Caco-2 (cell line): ENCODE measurements at regions not wholly inside any gene's neighbourhood (a gene's known extent, or its start where the extent isn't known, plus 50 kb on each side); places are given as distances from the start of the nearest gene placed in this dataset.

Experiments used
- BruUV-seq: library from RNA; stranded (reverse); fragments of 400-500 nt; replicated peaks from 2 replicates; lab custom pipeline; 2021; lab: Mats Ljungman, UMichigan
- CTCF ChIA-PET: fragments of 300-600 bp; sonication (Branson Sonifier 250); formaldehyde crosslinking; loops from one replicate; lab custom pipeline; 2022; ENCODE audit warnings: antibody characterized with exemption; lab: Charles Lee
- POLR2A ChIA-PET: fragments of 300-600 bp; sonication (Branson Sonifier 250); formaldehyde crosslinking; loops from one replicate; lab custom pipeline; 2022; ENCODE audit warnings: antibody characterized with exemption; lab: Charles Lee
- DNase-seq, 2 experiments: peaks; one replicate each; pipeline versions ENCODE4 v3.0.0 to v3.0.0-alpha.2; 2020 to 2022
- H3K27me3 ChIP-seq: replicated peaks from 2 replicates; pipeline ENCODE4 v1.6.0; 2011; ENCODE audit warnings: low read length; ENCODE audit not compliant: control insufficient read depth, insufficient read depth
- H3K36me3 ChIP-seq: 2 replicates; pipeline ENCODE4 v1.5.1; 2011; ENCODE audit warnings: low read length; ENCODE audit not compliant: control insufficient read depth, insufficient read depth
- H3K4me1 ChIP-seq: fragments of 250-450 bp; sonication (Bioruptor Pico); 2 replicates; pipeline ENCODE4 v1.5.1; 2020; ENCODE audit warnings: mild to moderate bottlenecking
- H3K4me3 ChIP-seq: 2 replicates; pipeline ENCODE4 v1.5.1; 2011; ENCODE audit warnings: low read depth, mild to moderate bottlenecking, control low read depth, low read length
- H3K9me3 ChIP-seq: fragments of 250-450 bp; sonication (Bioruptor Pico); 2 replicates; pipeline ENCODE4 v1.5.1; 2020; ENCODE audit warnings: mild to moderate bottlenecking, moderate library complexity
- H3K27ac Mint-ChIP-seq: one replicate; pipeline ENCODE4 v1.8.0; 2022; ENCODE audit warnings: mixed read lengths; ENCODE audit not compliant: unreplicated experiment
- H3K27me3 Mint-ChIP-seq: one replicate; pipeline ENCODE4 v1.8.0; 2022; ENCODE audit warnings: mixed read lengths; ENCODE audit not compliant: insufficient read depth, unreplicated experiment
- H3K36me3 Mint-ChIP-seq: one replicate; pipeline ENCODE4 v1.8.0; 2022; ENCODE audit warnings: mild to moderate bottlenecking, mixed read lengths; ENCODE audit not compliant: insufficient read depth, unreplicated experiment
- H3K4me1 Mint-ChIP-seq: one replicate; pipeline ENCODE4 v1.8.0; 2022; ENCODE audit warnings: low read depth, mixed read lengths; ENCODE audit not compliant: unreplicated experiment
- H3K4me3 Mint-ChIP-seq: one replicate; pipeline ENCODE4 v1.8.0; 2022; ENCODE audit warnings: mild to moderate bottlenecking, moderate library complexity, mixed read lengths; ENCODE audit not compliant: unreplicated experiment
- H3K9me3 Mint-ChIP-seq: one replicate; pipeline ENCODE4 v1.8.0; 2022; ENCODE audit warnings: mixed read lengths; ENCODE audit not compliant: unreplicated experiment
- intact Hi-C: fragments of 100-400 bp; cut with micrococcal nuclease; formaldehyde crosslinking; loops from one replicate; pipeline ENCODE4 v1.10.0; 2022; ENCODE audit not compliant: unreplicated experiment
- TF ChIP-seq, protein P1 (sequence below), 2 experiments: fragments of 200-600 bp in 1 of 2; IDR thresholded peaks; 1 replicate in 1 of 2; 2 replicates in 1 of 2; pipeline versions ENCODE4 v1.5.1 to v1.8.0; 2011 to 2022; ENCODE audit warnings: antibody characterized with exemption in 1 of 2, control low read depth in 1 of 2, inconsistent platforms in 1 of 2, low read depth in 1 of 2, low read length in 1 of 2, mild to moderate bottlenecking in 1 of 2, moderate library complexity in 1 of 2; ENCODE audit not compliant: insufficient read depth in 1 of 2, severe bottlenecking in 1 of 2, unreplicated experiment in 1 of 2

DNA sequence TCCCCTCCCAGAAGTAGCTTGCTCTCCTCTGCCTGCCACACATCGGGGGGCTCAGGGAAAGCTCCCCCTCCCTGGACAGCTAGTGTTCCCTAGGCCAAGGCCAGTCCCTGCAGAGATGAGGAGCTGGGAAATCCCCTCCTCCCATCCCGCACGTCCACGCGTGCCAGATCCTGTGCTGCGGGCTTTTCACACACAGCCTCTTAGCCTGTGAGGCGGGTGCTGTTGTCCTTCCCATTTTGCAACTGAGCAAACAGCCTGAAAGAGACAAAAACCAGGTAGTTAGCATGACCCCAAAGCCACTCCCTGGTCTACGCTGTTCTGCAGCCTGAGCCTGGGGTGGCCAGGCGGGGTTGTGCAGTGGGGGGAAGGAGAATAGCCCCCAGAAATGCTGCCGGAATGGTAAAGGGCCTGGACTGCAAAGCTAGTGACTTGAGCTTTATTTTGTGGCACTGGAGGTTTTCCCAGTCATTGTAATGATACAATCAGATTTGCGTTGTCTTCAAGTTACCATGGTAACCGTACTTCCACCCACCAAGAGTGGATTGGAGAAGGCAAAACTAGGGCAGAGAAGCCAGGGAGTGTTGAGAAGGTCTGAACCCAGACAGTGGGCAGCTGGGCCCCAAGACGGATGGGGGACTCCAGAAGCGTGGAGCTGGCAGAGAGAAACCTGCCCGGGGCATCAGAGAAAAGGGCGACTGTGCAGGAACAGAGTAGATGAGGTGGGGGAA is 98.6 kb upstream of the KCTD7 start:
- Histone ChIP-seq H3K4me3 (no peak overlapping the region), H3K9me3 (no peaks in the 10 kb centered on the region), H3K36me3 (peaks cover 2% of the 10 kb centered on the region; the same call in 1 of the 2 replicates), H3K4me1 (0 out of 2 replicates have a peak, but pooled peaks cover under 1% of the 10 kb centered on the region), H3K27me3 (no peaks in the 10 kb centered on the region)
- peaks cover 50% of the 10 kb centered on the region for H3K36me3 Mint-ChIP-seq
- no TSS peak for BruUV-seq
- ChIA-PET CTCF (no interaction called here), POLR2A (no interaction called here)
- no peaks in the 10 kb centered on the region for H3K9me3 Mint-ChIP-seq
- H3K4me3 Mint-ChIP-seq = no peak overlapping the region
- no peak for DNase-seq
- no peaks in the 10 kb centered on the region for H3K27me3 Mint-ChIP-seq
- H3K4me1 Mint-ChIP-seq = no peaks in the 10 kb centered on the region
- TF ChIP-seq, protein P1, sequence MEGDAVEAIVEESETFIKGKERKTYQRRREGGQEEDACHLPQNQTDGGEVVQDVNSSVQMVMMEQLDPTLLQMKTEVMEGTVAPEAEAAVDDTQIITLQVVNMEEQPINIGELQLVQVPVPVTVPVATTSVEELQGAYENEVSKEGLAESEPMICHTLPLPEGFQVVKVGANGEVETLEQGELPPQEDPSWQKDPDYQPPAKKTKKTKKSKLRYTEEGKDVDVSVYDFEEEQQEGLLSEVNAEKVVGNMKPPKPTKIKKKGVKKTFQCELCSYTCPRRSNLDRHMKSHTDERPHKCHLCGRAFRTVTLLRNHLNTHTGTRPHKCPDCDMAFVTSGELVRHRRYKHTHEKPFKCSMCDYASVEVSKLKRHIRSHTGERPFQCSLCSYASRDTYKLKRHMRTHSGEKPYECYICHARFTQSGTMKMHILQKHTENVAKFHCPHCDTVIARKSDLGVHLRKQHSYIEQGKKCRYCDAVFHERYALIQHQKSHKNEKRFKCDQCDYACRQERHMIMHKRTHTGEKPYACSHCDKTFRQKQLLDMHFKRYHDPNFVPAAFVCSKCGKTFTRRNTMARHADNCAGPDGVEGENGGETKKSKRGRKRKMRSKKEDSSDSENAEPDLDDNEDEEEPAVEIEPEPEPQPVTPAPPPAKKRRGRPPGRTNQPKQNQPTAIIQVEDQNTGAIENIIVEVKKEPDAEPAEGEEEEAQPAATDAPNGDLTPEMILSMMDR (IDR thresholded peaks at IDR 0.05; ENCODE audit: insufficient read depth in 1 of 2, low read depth in 1 of 2, low read length in 1 of 2, severe bottlenecking in 1 of 2, unreplicated experiment in 1 of 2) = no peak
- H3K27ac Mint-ChIP-seq = peak overlapping the region; percentile 50
- intact Hi-C loops = no loop called here

DNA sequence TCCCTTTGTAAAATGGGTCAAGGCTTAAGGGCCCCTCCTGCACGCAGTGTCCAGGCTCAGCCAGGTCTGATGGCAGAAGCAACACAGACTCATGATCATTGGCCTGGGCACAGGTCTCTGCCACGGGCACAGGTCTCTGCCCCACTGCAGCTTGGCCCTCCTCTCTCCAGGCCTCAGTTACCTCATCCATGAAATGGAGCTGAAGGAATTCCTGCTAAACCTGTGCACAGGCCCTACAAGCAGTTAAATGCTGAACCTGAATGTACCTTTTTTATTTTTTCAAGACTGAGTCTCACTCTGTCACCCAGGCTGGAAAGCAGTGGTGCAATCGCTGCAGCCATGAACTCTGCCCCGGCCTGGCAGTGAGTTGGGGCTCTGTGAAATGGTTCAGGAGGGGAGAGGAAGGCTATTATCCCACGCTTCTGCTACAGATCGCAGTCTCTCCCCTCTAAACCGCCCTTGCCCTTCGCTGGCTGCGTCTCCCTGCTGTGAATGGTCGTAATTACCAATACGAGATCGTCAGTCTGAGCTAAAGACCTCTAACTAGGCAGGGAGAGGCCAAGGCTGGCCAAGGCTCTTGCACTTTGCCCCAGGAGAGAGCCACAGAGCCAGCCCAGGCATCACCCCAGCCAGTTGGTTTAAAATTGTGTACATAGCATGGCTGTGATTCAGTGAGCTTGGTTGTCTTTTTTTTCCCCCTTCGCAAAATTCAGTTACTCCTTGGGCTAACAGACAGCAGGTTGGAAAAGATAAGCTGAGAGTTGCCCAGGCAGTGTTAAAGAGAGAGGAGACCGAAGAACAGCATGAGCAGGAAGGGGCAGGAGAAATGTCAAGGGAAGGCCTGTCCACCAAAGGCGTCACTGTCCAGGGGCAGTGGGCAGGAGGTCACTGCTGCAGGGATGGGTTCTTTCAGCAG is 93.0 kb upstream of the KCTD7 start:
- intact Hi-C loops = no loop called here
- H3K27ac Mint-ChIP-seq = peak overlapping the region; percentile 22
- H3K27me3 ChIP-seq = no peaks in the 10 kb centered on the region
- no peaks in the 10 kb centered on the region for H3K9me3 Mint-ChIP-seq
- peaks cover 2% of the 10 kb centered on the region for H3K36me3 ChIP-seq
- H3K27me3 Mint-ChIP-seq = no peaks in the 10 kb centered on the region
- peak in 1 of 2 experiments; percentile 60 for DNase-seq
- CTCF ChIA-PET = interaction anchor here (0.6 to 1.2 kb wide), 3 partner anchors 30 to 198 kb away, joined by 3 to 4 read pairs (median 3); no protein-coding TSS in a partner anchor
- TF ChIP-seq, protein P1 (IDR thresholded peaks at IDR 0.05; ENCODE audit: insufficient read depth in 1 of 2, low read depth in 1 of 2, low read length in 1 of 2, severe bottlenecking in 1 of 2, unreplicated experiment in 1 of 2) = no peak
- POLR2A ChIA-PET = no interaction called here
- no peaks in the 10 kb centered on the region for H3K9me3 ChIP-seq
- BruUV-seq = no TSS peak
- peaks cover 49% of the 10 kb centered on the region for H3K36me3 Mint-ChIP-seq
- H3K4me1 Mint-ChIP-seq = peaks cover 9% of the 10 kb centered on the region
- no peak overlapping the region for H3K4me3 ChIP-seq
- 0 out of 2 replicates have a peak, but pooled peaks cover 8% of the 10 kb centered on the region for H3K4me1 ChIP-seq
- no peak overlapping the region for H3K4me3 Mint-ChIP-seq

DNA sequence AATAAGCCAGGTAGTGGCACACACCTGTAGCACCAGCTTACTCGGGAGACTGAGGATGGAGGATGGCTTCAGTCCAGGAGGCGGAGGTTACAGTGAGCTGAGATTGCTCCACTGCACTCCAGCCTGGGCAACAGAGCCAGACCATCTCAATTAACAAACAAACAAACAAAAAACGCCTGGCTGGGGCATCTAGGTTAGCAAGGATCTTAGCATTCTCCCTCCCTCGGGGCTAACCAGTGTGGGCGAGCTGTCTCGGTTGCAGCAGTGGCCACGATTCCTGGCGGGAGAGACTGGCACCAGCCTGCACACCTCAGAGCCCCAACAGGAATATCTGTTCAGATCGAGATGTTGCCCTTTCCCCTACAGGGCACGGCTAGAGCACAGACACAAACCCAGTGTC is 91.3 kb upstream of the KCTD7 start:
- no TSS peak for BruUV-seq
- CTCF ChIA-PET = no interaction called here

More for the DNA sequence above, 91.3 kb upstream of the KCTD7 start:
- Mint-ChIP-seq H3K4me3 (no peak overlapping the region), H3K36me3 (peaks cover 47% of the 10 kb centered on the region), H3K27ac (peak overlapping the region; percentile 22), H3K9me3 (no peaks in the 10 kb centered on the region), H3K27me3 (no peaks in the 10 kb centered on the region), H3K4me1 (peaks cover 9% of the 10 kb centered on the region)
- no peaks in the 10 kb centered on the region; the same call in none of the 2 replicates for H3K36me3 ChIP-seq
- intact Hi-C loops = no loop called here
- no peaks in the 10 kb centered on the region for H3K9me3 ChIP-seq
- 0 out of 2 replicates have a peak, but pooled peaks cover 8% of the 10 kb centered on the region for H3K4me1 ChIP-seq
- H3K27me3 ChIP-seq = no peaks in the 10 kb centered on the region
- POLR2A ChIA-PET = interaction anchor here (1.1 kb wide), 1 partner anchor 43 kb away, joined by 3 read pairs; no protein-coding TSS in a partner anchor
- TF ChIP-seq, protein P1 (IDR thresholded peaks at IDR 0.05; ENCODE audit: insufficient read depth in 1 of 2, low read depth in 1 of 2, low read length in 1 of 2, severe bottlenecking in 1 of 2, unreplicated experiment in 1 of 2) = no peak
- no peak for DNase-seq
- no peak overlapping the region for H3K4me3 ChIP-seq
